Mesenchymal stem cell (in vitro differentiated cells and primary cell): ENCODE measurements at regions not wholly inside any gene's neighbourhood (a gene's known extent, or its start where the extent isn't known, plus 50 kb on each side); places are given as distances from the start of the nearest gene placed in this dataset.

Source experiments
- DNase-seq: peaks from one replicate; pipeline ENCODE4 v3.0.0-alpha.2; 2013
- H2AFZ ChIP-seq: one replicate; pipeline ENCODE4 v1.6.1; 2013; ENCODE audit warnings: low read depth, mild to moderate bottlenecking, control low read depth, inconsistent platforms, low read length, moderate library complexity
- H2AK5ac ChIP-seq: 2 replicates; pipeline ENCODE4 v1.6.1; 2013; ENCODE audit warnings: low read length, moderate library complexity, mild to moderate bottlenecking, inconsistent platforms; ENCODE audit not compliant: severe bottlenecking
- H2BK120ac ChIP-seq: one replicate; pipeline ENCODE4 v1.6.1; 2013; ENCODE audit warnings: low read depth, mild to moderate bottlenecking, inconsistent platforms, low read length, moderate library complexity
- H2BK12ac ChIP-seq, 2 experiments: one replicate each; pipeline ENCODE4 v1.6.1; 2013; ENCODE audit warnings: inconsistent platforms in 2 of 2, low read length in 2 of 2, mild to moderate bottlenecking in 2 of 2, moderate library complexity in 2 of 2, control low read depth in 1 of 2
- H2BK15ac ChIP-seq: one replicate; pipeline ENCODE4 v1.6.1; 2013; ENCODE audit warnings: mild to moderate bottlenecking, low read depth, inconsistent platforms; ENCODE audit not compliant: poor library complexity, severe bottlenecking
- H2BK5ac ChIP-seq: 2 replicates; pipeline ENCODE4 v1.6.1; 2013; ENCODE audit warnings: low read depth, mild to moderate bottlenecking, low read length, control low read depth, inconsistent platforms; ENCODE audit not compliant: poor library complexity, severe bottlenecking
- H3K14ac ChIP-seq, 2 experiments: one replicate each; pipeline ENCODE4 v1.6.1; 2013; ENCODE audit warnings: inconsistent platforms in 2 of 2, low read length in 2 of 2, control low read depth in 1 of 2, mild to moderate bottlenecking in 1 of 2, moderate library complexity in 1 of 2
- H3K18ac ChIP-seq, 2 experiments: one replicate each; pipeline ENCODE4 v1.6.1; 2013; ENCODE audit warnings: inconsistent platforms in 2 of 2, low read length in 2 of 2, control low read depth in 1 of 2, low read depth in 1 of 2, mild to moderate bottlenecking in 1 of 2
- H3K23ac ChIP-seq, 2 experiments: one replicate each; pipeline ENCODE4 v1.6.1; 2013; ENCODE audit warnings: inconsistent platforms in 2 of 2, low read length in 2 of 2, mild to moderate bottlenecking in 2 of 2, moderate library complexity in 2 of 2, control low read depth in 1 of 2
- H3K27ac ChIP-seq: 2 replicates; pipeline ENCODE4 v1.5.1; 2013; ENCODE audit warnings: mild to moderate bottlenecking, moderate library complexity, low read length, control low read depth, inconsistent platforms; ENCODE audit not compliant: poor library complexity, severe bottlenecking
- H3K27me3 ChIP-seq, 2 experiments: 2 replicates each; pipeline versions ENCODE4 v1.6.1 to v1.7.0; 2013; ENCODE audit warnings: low read length in 2 of 2, mild to moderate bottlenecking in 2 of 2, moderate library complexity in 2 of 2, control low read depth in 1 of 2, inconsistent platforms in 1 of 2; ENCODE audit not compliant: control insufficient read depth in 1 of 2, insufficient read depth in 1 of 2
- H3K36me3 ChIP-seq, 2 experiments: 2 replicates each; pipeline versions ENCODE4 v1.6.1 to v1.7.0; 2013; ENCODE audit warnings: low read length in 2 of 2, control low read depth in 1 of 2, inconsistent platforms in 1 of 2, low read depth in 1 of 2, mild to moderate bottlenecking in 1 of 2; ENCODE audit not compliant: insufficient read depth in 2 of 2, control insufficient read depth in 1 of 2
- H3K4ac ChIP-seq, 2 experiments: one replicate each; pipeline ENCODE4 v1.6.1; 2013; ENCODE audit warnings: inconsistent platforms in 2 of 2, low read length in 2 of 2, mild to moderate bottlenecking in 2 of 2, moderate library complexity in 2 of 2, control low read depth in 1 of 2, low read depth in 1 of 2
- H3K4me1 ChIP-seq: 2 replicates; pipeline ENCODE4 v1.6.1; 2013; ENCODE audit warnings: low read depth, low read length, control low read depth; ENCODE audit not compliant: control insufficient read depth, insufficient read depth
- H3K4me2 ChIP-seq: 2 replicates; pipeline ENCODE4 v1.6.1; 2013; ENCODE audit warnings: low read length, mild to moderate bottlenecking, inconsistent platforms; ENCODE audit not compliant: poor library complexity, severe bottlenecking
- H3K4me3 ChIP-seq, 2 experiments: 2 replicates each; pipeline versions ENCODE4 v1.5.1 to v1.7.0; 2013; ENCODE audit warnings: low read length in 2 of 2, mild to moderate bottlenecking in 2 of 2, control low read depth in 1 of 2, low read depth in 1 of 2; ENCODE audit not compliant: insufficient read depth in 1 of 2
- H3K79me1 ChIP-seq: replicated peaks from 2 replicates; pipeline ENCODE4 v1.6.1; 2013; ENCODE audit warnings: mild to moderate bottlenecking, control low read depth, low read length, inconsistent platforms; ENCODE audit not compliant: poor library complexity, severe bottlenecking
- H3K9ac ChIP-seq: 2 replicates; pipeline ENCODE4 v1.7.0; 2013; ENCODE audit warnings: mild to moderate bottlenecking, low read length, moderate library complexity
- H3K9me3 ChIP-seq: 2 replicates; pipeline ENCODE4 v1.7.0; 2013; ENCODE audit warnings: mild to moderate bottlenecking, low read length; ENCODE audit not compliant: control insufficient read depth
- H4K8ac ChIP-seq: one replicate; pipeline ENCODE4 v1.6.1; 2013; ENCODE audit warnings: inconsistent platforms, mild to moderate bottlenecking, low read length, moderate library complexity
- H4K91ac ChIP-seq: one replicate; pipeline ENCODE4 v1.6.1; 2013; ENCODE audit warnings: mild to moderate bottlenecking, low read length, inconsistent platforms
- WGBS: methylation state at CpG from one replicate; pipeline ENCODE4 v1.1.7; 2013; ENCODE audit warnings: mixed read lengths; 5-methylcytosine and 5-hydroxymethylcytosine counted together

DNA sequence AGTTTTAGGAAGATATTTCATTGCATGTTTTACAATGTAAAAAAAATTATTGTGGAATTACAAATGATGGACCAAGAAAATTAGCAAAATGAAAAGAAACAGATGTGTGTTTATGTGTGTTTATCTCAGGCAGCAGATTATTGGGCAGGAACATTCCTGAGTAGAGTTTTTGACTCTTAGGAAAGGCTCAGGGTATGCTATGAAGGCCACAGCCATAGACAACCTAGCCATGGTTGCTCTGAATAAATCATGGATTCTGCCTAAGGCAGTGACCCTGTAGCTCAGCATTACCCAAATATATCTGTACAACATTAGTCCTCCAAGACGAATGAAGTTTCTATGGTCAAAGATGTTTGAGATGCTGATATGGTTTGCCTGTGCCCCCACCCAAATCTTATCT is 298.3 kb downstream of the PTEN start:
- DNase-seq = no peak
- Histone ChIP-seq H3K4me1 (peaks cover 4% of the 10 kb centered on the region), H3K18ac (no peak overlapping the region), H3K27me3 (no peaks in the 10 kb centered on the region), H4K91ac (no peak overlapping the region), H3K4me2 (no peak overlapping the region), H4K8ac (peak overlapping the region; percentile 42), H3K79me1 (no peaks in the 10 kb centered on the region), H3K4ac (no peak overlapping the region), H3K23ac (no peak overlapping the region), H3K9ac (no peak overlapping the region), H3K36me3 (no peaks in the 10 kb centered on the region), H2BK5ac (no peak overlapping the region), H3K27ac (no peak overlapping the region), H2BK12ac (no peak overlapping the region), H2AFZ (no peak overlapping the region), H3K14ac (no peak overlapping the region), H2BK120ac (no peak overlapping the region), H3K9me3 (no peaks in the 10 kb centered on the region), H2AK5ac (no peak overlapping the region), H3K4me3 (no peak overlapping the region), H2BK15ac (no peak overlapping the region)
- no CpG with 5 or more reads among the region's 1 CpG for WGBS

DNA sequence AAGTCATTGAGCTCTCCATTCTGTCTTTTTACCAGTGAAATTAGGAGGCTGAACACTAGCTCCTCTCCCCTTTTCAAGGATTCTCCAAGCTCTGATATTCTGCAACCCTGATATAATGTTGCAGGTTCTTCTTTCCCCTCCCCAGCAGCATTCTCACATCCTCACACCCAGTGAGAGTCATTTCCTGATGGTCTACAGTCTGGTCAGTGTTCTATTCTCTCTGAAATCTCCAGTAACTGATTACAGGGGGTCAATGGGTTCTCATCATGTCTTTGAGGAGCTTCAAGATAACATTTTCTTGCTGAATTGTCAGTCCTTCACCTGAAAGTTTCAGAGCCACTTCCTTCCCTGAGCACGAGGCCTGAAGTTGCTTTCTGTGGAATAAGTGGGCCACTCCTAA is 299.4 kb downstream of the PTEN start:
- 75% methylated on average over 1 of the region's 1 CpG for WGBS
- H3K4me2 ChIP-seq = no peak overlapping the region
- H2BK15ac ChIP-seq = no peak overlapping the region

DNA sequence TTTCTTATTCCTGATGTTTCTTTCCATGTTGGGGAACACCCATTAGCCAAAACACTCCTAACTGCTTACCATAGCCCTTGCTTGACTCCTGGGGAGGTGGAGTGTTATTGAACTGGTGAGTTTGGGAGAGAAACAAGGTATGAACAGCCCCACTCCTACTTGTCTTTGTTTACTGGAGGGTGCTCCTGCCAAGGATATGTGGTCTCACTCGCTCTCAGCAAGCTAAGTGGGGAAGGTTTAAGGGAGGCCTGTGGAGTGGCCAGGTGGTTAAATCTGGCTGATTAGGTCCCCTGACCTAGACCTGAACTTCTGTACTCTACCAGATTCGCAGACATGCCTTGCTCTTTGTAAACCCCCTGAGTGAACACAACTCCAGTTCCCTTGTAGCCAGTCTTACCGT is 300.1 kb downstream of the PTEN start:
- 100% methylated on average over 1 of the region's 3 CpGs for WGBS
- no peak overlapping the region for H3K23ac ChIP-seq
- no peaks in the 10 kb centered on the region for H3K27me3 ChIP-seq
- peak overlapping the region; percentile 73 for H2BK15ac ChIP-seq
- no peak overlapping the region for H3K9ac ChIP-seq
- H4K91ac ChIP-seq = no peak overlapping the region
- H2BK120ac ChIP-seq = no peak overlapping the region
- H2BK12ac ChIP-seq = peak overlapping the region; percentile 31 to 69
- peak overlapping the region in 1 of 2 experiments; percentile 4 for H3K18ac ChIP-seq
- no peak overlapping the region for H2BK5ac ChIP-seq
- no peaks in the 10 kb centered on the region for H3K79me1 ChIP-seq
- no peak overlapping the region for H3K4me2 ChIP-seq
- no peaks in the 10 kb centered on the region for H3K36me3 ChIP-seq
- H3K4me3 ChIP-seq = no peak overlapping the region
- H4K8ac ChIP-seq = no peak overlapping the region
- DNase-seq = no peak
- H3K4ac ChIP-seq = no peak overlapping the region
- H2AK5ac ChIP-seq = no peak overlapping the region
- peaks cover 6% of the 10 kb centered on the region for H3K9me3 ChIP-seq
- no peak overlapping the region for H3K27ac ChIP-seq
- no peak overlapping the region for H2AFZ ChIP-seq
- no peak overlapping the region for H3K14ac ChIP-seq
- peaks cover 3% of the 10 kb centered on the region for H3K4me1 ChIP-seq

More for the DNA sequence above, 299.4 kb downstream of the PTEN start:
- no peak overlapping the region for H3K9ac ChIP-seq
- H3K4me3 ChIP-seq = no peak overlapping the region
- H2BK120ac ChIP-seq = no peak overlapping the region
- H3K23ac ChIP-seq = no peak overlapping the region
- no peak overlapping the region for H3K14ac ChIP-seq
- no peak overlapping the region for H2AFZ ChIP-seq
- H3K9me3 ChIP-seq = no peaks in the 10 kb centered on the region
- H3K4me1 ChIP-seq = peaks cover 3% of the 10 kb centered on the region
- peak overlapping the region in 1 of 2 experiments; percentile 63 for H2BK12ac ChIP-seq
- H3K18ac ChIP-seq = no peak overlapping the region
- no peak overlapping the region for H3K4ac ChIP-seq
- H3K79me1 ChIP-seq = no peaks in the 10 kb centered on the region
- H2BK5ac ChIP-seq = no peak overlapping the region
- no peaks in the 10 kb centered on the region for H3K36me3 ChIP-seq
- no peak overlapping the region for H3K27ac ChIP-seq
- H2AK5ac ChIP-seq = no peak overlapping the region
- H4K8ac ChIP-seq = no peak overlapping the region
- no peak for DNase-seq
- no peak overlapping the region for H4K91ac ChIP-seq
- H3K27me3 ChIP-seq = no peaks in the 10 kb centered on the region

DNA sequence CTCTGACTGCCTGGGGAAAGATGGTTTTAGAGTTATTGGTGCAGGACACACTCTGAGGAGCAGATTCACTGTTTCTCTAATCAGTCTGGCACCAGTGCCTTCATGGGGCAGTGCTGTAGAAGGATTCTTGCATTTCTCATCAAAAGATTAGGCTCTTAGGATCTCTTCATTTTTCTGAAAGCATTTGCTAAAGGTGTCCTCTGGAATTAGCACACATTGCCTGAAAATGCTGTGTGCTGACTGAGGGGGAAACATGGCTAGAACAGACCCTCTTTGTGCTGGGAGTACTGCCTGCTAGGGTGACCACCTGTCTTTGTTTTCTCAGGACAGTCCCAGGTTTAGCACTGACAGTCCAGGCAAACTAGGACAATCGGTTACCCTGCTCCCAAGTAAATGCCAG is 301.0 kb downstream of the PTEN start:
- no peak for DNase-seq
- H3K4ac ChIP-seq = no peak overlapping the region

More for the DNA sequence above, 301.0 kb downstream of the PTEN start:
- Histone ChIP-seq H2BK5ac (no peak overlapping the region), H3K18ac (peak overlapping the region in 1 of 2 experiments; percentile 34), H2AK5ac (no peak overlapping the region), H3K4me1 (no peaks in the 10 kb centered on the region), H3K23ac (no peak overlapping the region), H3K27me3 (no peaks in the 10 kb centered on the region), H2BK15ac (no peak overlapping the region), H3K27ac (no peak overlapping the region), H4K91ac (no peak overlapping the region), H3K9me3 (peaks cover 9% of the 10 kb centered on the region), H4K8ac (no peak overlapping the region), H3K36me3 (no peaks in the 10 kb centered on the region), H3K4me2 (no peak overlapping the region), H3K14ac (no peak overlapping the region), H2BK12ac (peak overlapping the region in 1 of 2 experiments; percentile 66), H3K79me1 (no peaks in the 10 kb centered on the region), H2BK120ac (no peak overlapping the region), H3K4me3 (no peak overlapping the region), H3K9ac (no peak overlapping the region), H2AFZ (no peak overlapping the region)
- no CpG with 5 or more reads among the region's 1 CpG for WGBS
